ENCODE measurements at regions not wholly inside any gene's neighbourhood (a gene's known extent, or its start where the extent isn't known, plus 50 kb on each side); places are given as distances from the start of the nearest gene placed in this dataset.

- Histone ChIP-seq H3K9ac (ENCODE audit: low read length in 3 of 3) (no peak overlapping the region), H3K9me3 (ENCODE audit: control insufficient read depth in 2 of 3, insufficient read depth in 1 of 3, low read length in 3 of 3) (no peaks in the 10 kb centered on the region), H3K27me3 (ENCODE audit: control insufficient read depth, insufficient read depth, low read length) (no peaks in the 10 kb centered on the region), H3K4me3 (ENCODE audit: low read length in 3 of 3) (no peak overlapping the region), H3K4me1 (ENCODE audit: control insufficient read depth in 2 of 3, insufficient read depth in 2 of 3, low read depth in 1 of 3, low read length in 3 of 3) (no peaks in the 10 kb centered on the region), H3K27ac (ENCODE audit: low read depth in 2 of 2, low read length in 2 of 2) (no peak overlapping the region), H3K36me3 (ENCODE audit: control insufficient read depth in 2 of 3, insufficient read depth in 3 of 3, low read length in 3 of 3) (no peaks in the 10 kb centered on the region)
- no peak for FAIRE-seq
- DNase-seq = no peak
- TF ChIP-seq CTCF (IDR thresholded peaks at IDR 0.05; ENCODE audit: borderline replicate concordance, extremely low read depth, insufficient read depth) = no peak
- intact Hi-C loops (cut with DNase I) = no loop called here
Measured at GRCh38 chr14:71374989-71375388, 467.7 kb downstream of the PCNX1 start.

DNA sequence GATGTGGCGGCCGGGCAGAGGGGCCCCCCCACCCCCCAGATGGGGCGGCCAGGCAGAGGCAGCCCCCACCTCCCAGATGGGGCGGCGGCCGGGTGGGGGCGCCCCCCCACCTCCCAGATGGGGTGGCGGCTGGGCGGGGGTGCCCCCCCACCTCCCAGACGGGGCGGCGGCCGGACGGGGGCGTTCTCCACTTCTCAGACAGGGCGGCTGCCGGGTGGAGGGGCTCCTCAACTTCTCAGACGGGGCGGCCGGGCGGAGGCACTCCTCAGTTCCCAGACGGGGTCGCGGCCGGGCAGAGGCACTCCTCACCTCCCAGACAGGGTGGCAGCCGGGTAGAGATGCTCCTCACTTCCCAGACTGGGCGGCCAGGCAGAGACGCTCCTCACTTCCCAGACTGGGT is 469.8 kb downstream of the PCNX1 start:
- Histone ChIP-seq H3K9me3 (ENCODE audit: control insufficient read depth in 2 of 3, insufficient read depth in 1 of 3, low read length in 3 of 3) (no peaks in the 10 kb centered on the region), H3K4me1 (ENCODE audit: control insufficient read depth in 2 of 3, insufficient read depth in 2 of 3, low read depth in 1 of 3, low read length in 3 of 3) (peaks cover 0 to 3% (median 3%) of the 10 kb centered on the region in 3 donors), H3K27me3 (ENCODE audit: control insufficient read depth, insufficient read depth, low read length) (no peaks in the 10 kb centered on the region), H3K27ac (ENCODE audit: low read depth in 2 of 2, low read length in 2 of 2) (no peak overlapping the region), H3K4me3 (ENCODE audit: low read length in 3 of 3) (no peak overlapping the region), H3K36me3 (ENCODE audit: control insufficient read depth in 2 of 3, insufficient read depth in 3 of 3, low read length in 3 of 3) (no peaks in the 10 kb centered on the region), H3K9ac (ENCODE audit: low read length in 3 of 3) (no peak overlapping the region)
- intact Hi-C loops (cut with DNase I) = no loop called here
- FAIRE-seq (no peak), DNase-seq (peak in 1 of 5 donors; percentile 72)
- TF ChIP-seq CTCF (IDR thresholded peaks at IDR 0.05; ENCODE audit: borderline replicate concordance, extremely low read depth, insufficient read depth) = no peak

- Histone ChIP-seq H3K4me1 (ENCODE audit: control insufficient read depth in 2 of 3, insufficient read depth in 2 of 3, low read depth in 1 of 3, low read length in 3 of 3) (peaks cover 0 to 3% (median 3%) of the 10 kb centered on the region in 3 donors), H3K4me3 (ENCODE audit: low read length in 3 of 3) (no peak overlapping the region), H3K36me3 (ENCODE audit: control insufficient read depth in 2 of 3, insufficient read depth in 3 of 3, low read length in 3 of 3) (no peaks in the 10 kb centered on the region), H3K27me3 (ENCODE audit: control insufficient read depth, insufficient read depth, low read length) (no peaks in the 10 kb centered on the region), H3K9me3 (ENCODE audit: control insufficient read depth in 2 of 3, insufficient read depth in 1 of 3, low read length in 3 of 3) (no peaks in the 10 kb centered on the region), H3K27ac (ENCODE audit: low read depth in 2 of 2, low read length in 2 of 2) (no peak overlapping the region), H3K9ac (ENCODE audit: low read length in 3 of 3) (no peak overlapping the region)
- no peak for TF ChIP-seq CTCF (IDR thresholded peaks at IDR 0.05; ENCODE audit: borderline replicate concordance, extremely low read depth, insufficient read depth)
- intact Hi-C loops (cut with DNase I) = no loop called here
- FAIRE-seq (no peak), DNase-seq (peak in 1 of 5 donors; percentile 41)
Measured at GRCh38 chr14:71380271-71380670, 473.0 kb downstream of the PCNX1 start.

- Histone ChIP-seq H3K27ac (ENCODE audit: low read depth in 2 of 2, low read length in 2 of 2) (no peak overlapping the region), H3K4me3 (ENCODE audit: low read length in 3 of 3) (no peak overlapping the region), H3K4me1 (ENCODE audit: control insufficient read depth in 2 of 3, insufficient read depth in 2 of 3, low read depth in 1 of 3, low read length in 3 of 3) (peaks cover 0 to 3% (median 3%) of the 10 kb centered on the region in 3 donors), H3K9ac (ENCODE audit: low read length in 3 of 3) (no peak overlapping the region), H3K27me3 (ENCODE audit: control insufficient read depth, insufficient read depth, low read length) (no peaks in the 10 kb centered on the region), H3K36me3 (ENCODE audit: control insufficient read depth in 2 of 3, insufficient read depth in 3 of 3, low read length in 3 of 3) (no peaks in the 10 kb centered on the region), H3K9me3 (ENCODE audit: control insufficient read depth in 2 of 3, insufficient read depth in 1 of 3, low read length in 3 of 3) (no peaks in the 10 kb centered on the region)
- no peak for DNase-seq
- TF ChIP-seq CTCF (IDR thresholded peaks at IDR 0.05; ENCODE audit: borderline replicate concordance, extremely low read depth, insufficient read depth) = no peak
- FAIRE-seq = no peak
- intact Hi-C loops (cut with DNase I) = no loop called here
Measured at GRCh38 chr14:71381814-71382213, 474.6 kb downstream of the PCNX1 start.

All from kidney (tissue), 13 donors.